IMR-90 (cell line): ENCODE measurements at regions not wholly inside any gene's neighbourhood (a gene's known extent, or its start where the extent isn't known, plus 50 kb on each side); places are given as distances from the start of the nearest gene placed in this dataset.

Source experiments
- ATAC-seq: fragments of 200-7000 bp; cut with Tn5 transposase; 2 replicates; pipeline ENCODE4 v1.9.1; 2020; ENCODE audit warnings: low read depth, mild to moderate bottlenecking, moderate library complexity
- BruUV-seq: library from RNA; stranded (reverse); fragments of 400-500 nt; replicated peaks from 2 replicates; lab custom pipeline; 2021; lab: Mats Ljungman, UMichigan
- CTCF ChIA-PET: fragments of 300-600 bp; formaldehyde crosslinking; extraction: SDS; loops from one replicate; lab custom pipeline; 2021; ENCODE audit warnings: antibody characterized with exemption; lab: Yijun Ruan, JAX
- POLR2A ChIA-PET: fragments of 300-600 bp; sonication (Branson Sonifier 250); formaldehyde crosslinking; loops from one replicate; lab custom pipeline; 2022; ENCODE audit warnings: antibody characterized with exemption; ENCODE audit not compliant: unreplicated experiment; lab: Charles Lee
- DNase-seq: peaks from one replicate; pipeline ENCODE4 v3.0.0; 2013
- H2AFZ ChIP-seq: replicated peaks from 2 replicates; pipeline ENCODE3; 2013; ENCODE audit warnings: low read length, mild to moderate bottlenecking; ENCODE audit not compliant: poor library complexity
- H2AK5ac ChIP-seq: 2 replicates; pipeline ENCODE4 v1.6.1; 2013; ENCODE audit warnings: low read depth, low read length, inconsistent platforms
- H2AK9ac ChIP-seq: replicated peaks from 2 replicates; pipeline ENCODE3; 2013; ENCODE audit warnings: mild to moderate bottlenecking, low read depth, low read length, moderate library complexity; ENCODE audit not compliant: poor library complexity
- H2BK120ac ChIP-seq: 2 replicates; pipeline ENCODE4 v1.6.1; 2013; ENCODE audit warnings: low read depth, low read length, inconsistent platforms
- H2BK15ac ChIP-seq: 3 replicates; pipeline ENCODE4 v1.6.1; 2013; ENCODE audit warnings: low read depth, low read length, inconsistent platforms
- H2BK20ac ChIP-seq: 2 replicates; pipeline ENCODE4 v1.6.1; 2013; ENCODE audit warnings: low read depth, mild to moderate bottlenecking, inconsistent platforms, low read length, moderate library complexity
- H2BK5ac ChIP-seq: 2 replicates; pipeline ENCODE4 v1.6.1; 2013; ENCODE audit warnings: mild to moderate bottlenecking, low read depth, low read length, inconsistent platforms; ENCODE audit not compliant: poor library complexity, severe bottlenecking
- H3K14ac ChIP-seq: replicated peaks from 2 replicates; pipeline ENCODE4 v1.6.1; 2013; ENCODE audit warnings: low read depth, low read length, inconsistent platforms
- H3K18ac ChIP-seq: 2 replicates; pipeline ENCODE4 v1.6.1; 2013; ENCODE audit warnings: low read depth, low read length, control low read depth
- H3K23ac ChIP-seq: 2 replicates; pipeline ENCODE4 v1.6.1; 2013; ENCODE audit warnings: low read depth, low read length, inconsistent platforms
- H3K27ac ChIP-seq: 2 replicates; pipeline ENCODE4 v1.5.1; 2013; ENCODE audit warnings: mild to moderate bottlenecking, control low read depth, low read length; ENCODE audit not compliant: insufficient read depth
- H3K27me3 ChIP-seq: 2 replicates; pipeline ENCODE4 v1.6.1; 2013; ENCODE audit warnings: low read length; ENCODE audit not compliant: control insufficient read depth, insufficient read depth
- H3K36me3 ChIP-seq: 2 replicates; pipeline ENCODE4 v1.6.1; 2013; ENCODE audit warnings: low read length, mixed read lengths; ENCODE audit not compliant: control insufficient read depth, insufficient read depth
- H3K4ac ChIP-seq: 2 replicates; pipeline ENCODE4 v1.6.1; 2013; ENCODE audit warnings: low read depth, low read length, inconsistent platforms
- H3K4me1 ChIP-seq: 2 replicates; pipeline ENCODE4 v1.6.1; 2013; ENCODE audit warnings: low read length, mixed read lengths; ENCODE audit not compliant: control insufficient read depth, insufficient read depth
- H3K4me2 ChIP-seq: 2 replicates; pipeline ENCODE4 v1.6.1; 2013; ENCODE audit warnings: low read depth, mild to moderate bottlenecking, control low read depth, low read length, moderate library complexity
- H3K4me3 ChIP-seq: 2 replicates; pipeline ENCODE4 v1.5.1; 2013; ENCODE audit warnings: low read depth, mild to moderate bottlenecking, control low read depth, low read length, moderate library complexity; ENCODE audit not compliant: insufficient read depth
- H3K56ac ChIP-seq: 2 replicates; pipeline ENCODE4 v1.6.1; 2013; ENCODE audit warnings: low read length, inconsistent platforms; ENCODE audit not compliant: insufficient read depth; ENCODE audit errors: extremely low read depth
- H3K79me1 ChIP-seq, 2 experiments: 2 replicates each; pipeline ENCODE4 v1.6.1; 2013; ENCODE audit warnings: low read length in 2 of 2, inconsistent platforms in 1 of 2, low read depth in 1 of 2
- H3K9ac ChIP-seq: 2 replicates; pipeline ENCODE4 v1.6.1; 2013; ENCODE audit warnings: low read depth, low read length, control low read depth
- H3K9me1 ChIP-seq: 2 replicates; pipeline ENCODE4 v1.6.1; 2013; ENCODE audit warnings: low read length, inconsistent platforms; ENCODE audit not compliant: insufficient read depth
- H3K9me3 ChIP-seq: 2 replicates; pipeline ENCODE4 v1.6.1; 2013; ENCODE audit warnings: low read length; ENCODE audit not compliant: control insufficient read depth, insufficient read depth
- H4K20me1 ChIP-seq: 2 replicates; pipeline ENCODE4 v1.6.1; 2013; ENCODE audit warnings: low read length, inconsistent platforms; ENCODE audit not compliant: insufficient read depth
- H4K5ac ChIP-seq: 2 replicates; pipeline ENCODE4 v1.6.1; 2013; ENCODE audit warnings: mild to moderate bottlenecking, low read depth, low read length, control low read depth
- H4K8ac ChIP-seq, 2 experiments: 2 replicates each; pipeline ENCODE4 v1.6.1; 2013; ENCODE audit warnings: low read depth in 2 of 2, low read length in 2 of 2, control low read depth in 1 of 2, inconsistent platforms in 1 of 2
- H4K91ac ChIP-seq: 2 replicates; pipeline ENCODE4 v1.6.1; 2013; ENCODE audit warnings: low read depth, low read length, inconsistent platforms; ENCODE audit not compliant: insufficient read depth
- BHLHE40 ChIP-seq: fragments of 150-350 bp; IDR thresholded peaks from 2 replicates; pipeline ENCODE4 v1.6.1; 2016; ENCODE audit warnings: mild to moderate bottlenecking, low read depth, low read length
- CEBPB ChIP-seq: IDR thresholded peaks from 2 replicates; pipeline ENCODE4 v1.6.1; 2012; ENCODE audit warnings: low read depth, low read length, improper control_type of control experiment
- CHD1 ChIP-seq: IDR thresholded peaks from 2 replicates; pipeline ENCODE4 v1.6.1; 2012; ENCODE audit warnings: low read depth, low read length, improper control_type of control experiment
- FOS ChIP-seq: fragments of 150-350 bp; IDR thresholded peaks from 2 replicates; pipeline ENCODE4 v1.6.1; 2016; ENCODE audit warnings: low read depth, low read length
- MAFK ChIP-seq: IDR thresholded peaks from 2 replicates; pipeline ENCODE4 v1.6.1; 2012; ENCODE audit warnings: low read depth, low read length, improper control_type of control experiment
- MAZ ChIP-seq: IDR thresholded peaks from 2 replicates; pipeline ENCODE4 v1.6.1; 2012; ENCODE audit warnings: low read depth, mild to moderate bottlenecking, low read length, improper control_type of control experiment, moderate library complexity, borderline replicate concordance
- MXI1 ChIP-seq: IDR thresholded peaks from 2 replicates; pipeline ENCODE4 v1.6.1; 2012; ENCODE audit warnings: low read depth, mild to moderate bottlenecking, low read length, moderate library complexity, borderline replicate concordance
- NFE2L2 ChIP-seq: fragments of 150-350 bp; IDR thresholded peaks from 2 replicates; pipeline ENCODE4 v1.6.1; 2016; ENCODE audit warnings: low read depth, mild to moderate bottlenecking, low read length
- POLR2A ChIP-seq: IDR thresholded peaks from 2 replicates; pipeline ENCODE4 v1.6.1; 2012; ENCODE audit warnings: mild to moderate bottlenecking, low read depth, low read length
- RAD21 ChIP-seq: IDR thresholded peaks from 2 replicates; pipeline ENCODE4 v1.6.1; 2012; ENCODE audit warnings: low read length, improper control_type of control experiment
- RCOR1 ChIP-seq: IDR thresholded peaks from 2 replicates; pipeline ENCODE4 v1.6.1; 2012; ENCODE audit warnings: mild to moderate bottlenecking, low read length, improper control_type of control experiment; ENCODE audit not compliant: insufficient replicate concordance
- RFX5 ChIP-seq: IDR thresholded peaks from 2 replicates; pipeline ENCODE4 v1.8.0; 2012; ENCODE audit warnings: low read depth, mild to moderate bottlenecking, low read length, moderate library complexity
- SMC3 ChIP-seq: fragments of 150-350 bp; IDR thresholded peaks from 2 replicates; pipeline ENCODE4 v1.6.1; 2016; ENCODE audit warnings: low read depth, mild to moderate bottlenecking, antibody characterized with exemption, low read length, moderate library complexity
- WGBS, 2 experiments: methylation state at CpG; one replicate each; pipeline versions ENCODE4 v1.1.5 to v1.1.7; 2013; ENCODE audit warnings: missing lambda C conversion rate in 2 of 2; ENCODE audit not compliant: insufficient read length in 1 of 2; ENCODE audit errors: extremely low coverage in 2 of 2; 5-methylcytosine and 5-hydroxymethylcytosine counted together
- dilution Hi-C: fragments of 300-500 bp; cut with HindIII; formaldehyde crosslinking; loops from one replicate; pipeline ENCODE4 v1.14.3; 2018; ENCODE audit warnings: low sequenced_read_pairs; ENCODE audit not compliant: unreplicated experiment
- in situ Hi-C: fragments of 300-500 bp; cut with MboI; formaldehyde crosslinking; loops from 3 replicates; pipeline ENCODE4 v1.14.3; 2019; ENCODE audit warnings: low sequenced_read_pairs, inconsistent platforms, mixed read lengths
- intact Hi-C: fragments of 100-400 bp; cut with micrococcal nuclease; formaldehyde crosslinking; loops from 2 replicates; pipeline ENCODE4 v1.10.0; 2022
- TF ChIP-seq, protein P1 (sequence below): conservative IDR thresholded peaks from 2 replicates; pipeline ENCODE4 v1.5.1; 2012; ENCODE audit warnings: mild to moderate bottlenecking, low read depth, low read length, improper control_type of control experiment
- TF ChIP-seq, protein P2 (sequence below): fragments of 150-350 bp; IDR thresholded peaks from 2 replicates; pipeline ENCODE4 v1.6.1; 2016; ENCODE audit warnings: low read depth, mild to moderate bottlenecking, low read length, moderate library complexity, borderline replicate concordance
- TF ChIP-seq, protein P3 (sequence below): fragments of 150-350 bp; IDR thresholded peaks from 2 replicates; pipeline ENCODE4 v1.6.1; 2017; ENCODE audit warnings: mild to moderate bottlenecking, antibody characterized with exemption, low read length, low read depth

DNA sequence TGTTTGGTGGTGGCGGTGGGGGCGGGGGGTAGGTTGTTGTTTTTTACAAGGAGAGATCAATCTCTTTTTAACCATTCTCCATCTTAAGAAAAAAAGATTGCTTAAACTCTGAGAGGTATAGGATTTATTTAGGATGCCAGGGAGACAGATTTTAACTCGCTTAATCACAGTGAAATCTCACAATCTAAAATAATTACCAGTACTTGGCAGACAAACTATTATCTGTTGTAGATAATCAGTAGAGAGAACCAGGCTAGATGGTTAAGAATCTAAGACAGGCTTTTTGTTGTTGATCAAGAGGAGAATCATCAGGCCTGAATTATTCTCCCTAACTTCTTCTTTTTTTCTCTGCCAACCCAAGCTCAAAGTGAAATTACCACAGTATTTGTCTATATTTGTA, 470.2 kb upstream of the ADAMTS9 start:
- H3K4me2 ChIP-seq = no peak overlapping the region
- no peak overlapping the region for H3K23ac ChIP-seq
- no peaks in the 10 kb centered on the region; the same call in 1 of the 2 replicates for H3K27me3 ChIP-seq
- DNase-seq (no peak), ATAC-seq (no peak)
- no peak overlapping the region for H2AFZ ChIP-seq
- H3K4ac ChIP-seq = no peak overlapping the region
- WGBS, 2 experiments = no CpG with 5 or more reads among the region's 3 CpGs
- no peak overlapping the region for H3K4me3 ChIP-seq
- H3K9ac ChIP-seq = no peak overlapping the region
- H3K79me1 ChIP-seq = no peaks in the 10 kb centered on the region
- dilution Hi-C loops (no loop called here), intact Hi-C loops (no loop called here), in situ Hi-C loops (no loop called here)
- H3K56ac ChIP-seq = no peak overlapping the region
- H4K91ac ChIP-seq = no peak overlapping the region
- BruUV-seq = no TSS peak
- H2AK5ac ChIP-seq = no peak overlapping the region
- H4K8ac ChIP-seq = no peak overlapping the region
- no peaks in the 10 kb centered on the region for H3K4me1 ChIP-seq
- H3K36me3 ChIP-seq = no peaks in the 10 kb centered on the region
- no peaks in the 10 kb centered on the region for H3K9me1 ChIP-seq
- TF ChIP-seq, protein P1, sequence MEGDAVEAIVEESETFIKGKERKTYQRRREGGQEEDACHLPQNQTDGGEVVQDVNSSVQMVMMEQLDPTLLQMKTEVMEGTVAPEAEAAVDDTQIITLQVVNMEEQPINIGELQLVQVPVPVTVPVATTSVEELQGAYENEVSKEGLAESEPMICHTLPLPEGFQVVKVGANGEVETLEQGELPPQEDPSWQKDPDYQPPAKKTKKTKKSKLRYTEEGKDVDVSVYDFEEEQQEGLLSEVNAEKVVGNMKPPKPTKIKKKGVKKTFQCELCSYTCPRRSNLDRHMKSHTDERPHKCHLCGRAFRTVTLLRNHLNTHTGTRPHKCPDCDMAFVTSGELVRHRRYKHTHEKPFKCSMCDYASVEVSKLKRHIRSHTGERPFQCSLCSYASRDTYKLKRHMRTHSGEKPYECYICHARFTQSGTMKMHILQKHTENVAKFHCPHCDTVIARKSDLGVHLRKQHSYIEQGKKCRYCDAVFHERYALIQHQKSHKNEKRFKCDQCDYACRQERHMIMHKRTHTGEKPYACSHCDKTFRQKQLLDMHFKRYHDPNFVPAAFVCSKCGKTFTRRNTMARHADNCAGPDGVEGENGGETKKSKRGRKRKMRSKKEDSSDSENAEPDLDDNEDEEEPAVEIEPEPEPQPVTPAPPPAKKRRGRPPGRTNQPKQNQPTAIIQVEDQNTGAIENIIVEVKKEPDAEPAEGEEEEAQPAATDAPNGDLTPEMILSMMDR = no peak
- TF ChIP-seq RCOR1 (no peak), NFE2L2 (no peak), MAFK (no peak), CEBPB (no peak), MXI1 (no peak), POLR2A (no peak), SMC3 (no peak), CHD1 (no peak), RFX5 (no peak), FOS (no peak), MAZ (no peak), BHLHE40 (no peak), RAD21 (no peak)
- TF ChIP-seq, protein P2, sequence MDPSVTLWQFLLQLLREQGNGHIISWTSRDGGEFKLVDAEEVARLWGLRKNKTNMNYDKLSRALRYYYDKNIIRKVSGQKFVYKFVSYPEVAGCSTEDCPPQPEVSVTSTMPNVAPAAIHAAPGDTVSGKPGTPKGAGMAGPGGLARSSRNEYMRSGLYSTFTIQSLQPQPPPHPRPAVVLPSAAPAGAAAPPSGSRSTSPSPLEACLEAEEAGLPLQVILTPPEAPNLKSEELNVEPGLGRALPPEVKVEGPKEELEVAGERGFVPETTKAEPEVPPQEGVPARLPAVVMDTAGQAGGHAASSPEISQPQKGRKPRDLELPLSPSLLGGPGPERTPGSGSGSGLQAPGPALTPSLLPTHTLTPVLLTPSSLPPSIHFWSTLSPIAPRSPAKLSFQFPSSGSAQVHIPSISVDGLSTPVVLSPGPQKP = no peak
- TF ChIP-seq, protein P3, sequence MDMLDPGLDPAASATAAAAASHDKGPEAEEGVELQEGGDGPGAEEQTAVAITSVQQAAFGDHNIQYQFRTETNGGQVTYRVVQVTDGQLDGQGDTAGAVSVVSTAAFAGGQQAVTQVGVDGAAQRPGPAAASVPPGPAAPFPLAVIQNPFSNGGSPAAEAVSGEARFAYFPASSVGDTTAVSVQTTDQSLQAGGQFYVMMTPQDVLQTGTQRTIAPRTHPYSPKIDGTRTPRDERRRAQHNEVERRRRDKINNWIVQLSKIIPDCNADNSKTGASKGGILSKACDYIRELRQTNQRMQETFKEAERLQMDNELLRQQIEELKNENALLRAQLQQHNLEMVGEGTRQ = no peak
- no peak overlapping the region for H2BK15ac ChIP-seq
- H4K5ac ChIP-seq = no peak overlapping the region
- H3K9me3 ChIP-seq = no peaks in the 10 kb centered on the region
- ChIA-PET CTCF (no interaction called here), POLR2A (no interaction called here)
- no peak overlapping the region for H2BK5ac ChIP-seq
- no peak overlapping the region for H3K14ac ChIP-seq
- no peak overlapping the region for H3K27ac ChIP-seq
- no peak overlapping the region for H2BK120ac ChIP-seq
- H2AK9ac ChIP-seq = no peak overlapping the region
- no peaks in the 10 kb centered on the region for H4K20me1 ChIP-seq
- H2BK20ac ChIP-seq = no peak overlapping the region
- H3K18ac ChIP-seq = no peak overlapping the region
